Choroid plexus epithelial cell (primary cell): ENCODE measurements at regions not wholly inside any gene's neighbourhood (a gene's known extent, or its start where the extent isn't known, plus 50 kb on each side); places are given as distances from the start of the nearest gene placed in this dataset.
A peak's percentile ranks its signal among the peaks of the same experiment; 100 is the strongest.

Source experiments
- DNase-seq: peaks from one replicate; pipeline ENCODE4 v3.0.0-alpha.2; 2010; ENCODE audit warnings: low read depth
- H3K4me3 ChIP-seq: 2 replicates; pipeline ENCODE4 v1.5.1; 2011; ENCODE audit warnings: low read depth, mild to moderate bottlenecking, control low read depth, low read length, moderate library complexity
- TF ChIP-seq, protein P1 (sequence below): conservative IDR thresholded peaks from 2 replicates; pipeline ENCODE4 v1.5.1; 2011; ENCODE audit warnings: low read depth, mild to moderate bottlenecking, control low read depth, inconsistent platforms, low read length, moderate library complexity

DNA sequence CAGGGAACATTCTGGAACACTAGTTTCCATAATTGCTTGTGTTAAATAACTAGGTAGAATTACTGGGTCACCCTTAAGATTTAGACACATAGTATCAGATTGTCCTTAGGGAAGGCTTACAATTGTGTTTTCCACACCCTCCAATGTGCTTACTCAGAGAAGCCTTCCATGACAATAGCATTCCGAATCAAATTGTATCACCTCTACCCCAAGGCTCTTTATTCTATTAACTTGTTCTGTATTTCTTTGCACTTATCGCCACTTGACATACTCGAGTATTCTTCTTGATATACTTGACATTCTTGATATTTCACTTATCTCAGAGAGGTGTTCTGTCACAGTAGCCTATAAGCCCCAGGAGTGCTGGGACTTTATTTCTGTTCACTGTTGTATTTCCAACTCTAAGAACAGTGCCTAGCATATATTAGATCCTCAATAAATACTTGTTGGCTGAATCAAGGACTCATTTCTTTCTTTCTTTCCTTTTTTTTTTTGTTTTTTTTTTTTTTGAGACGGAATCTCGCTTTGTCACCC lies 238.9 kb upstream of the PDZRN3 start:
- no peak overlapping the region for H3K4me3 ChIP-seq
- TF ChIP-seq, protein P1, sequence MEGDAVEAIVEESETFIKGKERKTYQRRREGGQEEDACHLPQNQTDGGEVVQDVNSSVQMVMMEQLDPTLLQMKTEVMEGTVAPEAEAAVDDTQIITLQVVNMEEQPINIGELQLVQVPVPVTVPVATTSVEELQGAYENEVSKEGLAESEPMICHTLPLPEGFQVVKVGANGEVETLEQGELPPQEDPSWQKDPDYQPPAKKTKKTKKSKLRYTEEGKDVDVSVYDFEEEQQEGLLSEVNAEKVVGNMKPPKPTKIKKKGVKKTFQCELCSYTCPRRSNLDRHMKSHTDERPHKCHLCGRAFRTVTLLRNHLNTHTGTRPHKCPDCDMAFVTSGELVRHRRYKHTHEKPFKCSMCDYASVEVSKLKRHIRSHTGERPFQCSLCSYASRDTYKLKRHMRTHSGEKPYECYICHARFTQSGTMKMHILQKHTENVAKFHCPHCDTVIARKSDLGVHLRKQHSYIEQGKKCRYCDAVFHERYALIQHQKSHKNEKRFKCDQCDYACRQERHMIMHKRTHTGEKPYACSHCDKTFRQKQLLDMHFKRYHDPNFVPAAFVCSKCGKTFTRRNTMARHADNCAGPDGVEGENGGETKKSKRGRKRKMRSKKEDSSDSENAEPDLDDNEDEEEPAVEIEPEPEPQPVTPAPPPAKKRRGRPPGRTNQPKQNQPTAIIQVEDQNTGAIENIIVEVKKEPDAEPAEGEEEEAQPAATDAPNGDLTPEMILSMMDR, result no peak
- DNase-seq, result no peak

DNA sequence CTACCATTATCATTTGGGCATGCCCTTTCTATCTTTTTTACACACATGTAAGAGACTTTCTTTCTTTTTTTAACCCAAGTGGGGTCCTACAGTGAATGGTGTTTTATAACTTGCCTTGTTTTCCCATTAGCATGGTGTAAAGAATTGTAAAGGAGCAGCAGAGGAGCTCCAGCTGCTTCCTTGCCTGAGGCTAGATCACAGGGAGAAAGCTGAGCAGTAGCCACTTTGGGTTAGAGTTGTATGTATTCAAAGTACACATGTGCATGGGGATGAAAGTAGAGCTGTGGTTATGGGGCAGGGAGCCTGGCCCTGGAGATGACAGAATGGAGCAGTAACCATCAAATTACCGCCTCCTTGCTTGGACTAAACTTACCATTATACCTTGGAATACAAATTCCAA lies 231.1 kb upstream of the PDZRN3 start:
- H3K4me3 ChIP-seq, result no peak overlapping the region
- TF ChIP-seq, protein P1, result no peak
- DNase-seq, result no peak

DNA sequence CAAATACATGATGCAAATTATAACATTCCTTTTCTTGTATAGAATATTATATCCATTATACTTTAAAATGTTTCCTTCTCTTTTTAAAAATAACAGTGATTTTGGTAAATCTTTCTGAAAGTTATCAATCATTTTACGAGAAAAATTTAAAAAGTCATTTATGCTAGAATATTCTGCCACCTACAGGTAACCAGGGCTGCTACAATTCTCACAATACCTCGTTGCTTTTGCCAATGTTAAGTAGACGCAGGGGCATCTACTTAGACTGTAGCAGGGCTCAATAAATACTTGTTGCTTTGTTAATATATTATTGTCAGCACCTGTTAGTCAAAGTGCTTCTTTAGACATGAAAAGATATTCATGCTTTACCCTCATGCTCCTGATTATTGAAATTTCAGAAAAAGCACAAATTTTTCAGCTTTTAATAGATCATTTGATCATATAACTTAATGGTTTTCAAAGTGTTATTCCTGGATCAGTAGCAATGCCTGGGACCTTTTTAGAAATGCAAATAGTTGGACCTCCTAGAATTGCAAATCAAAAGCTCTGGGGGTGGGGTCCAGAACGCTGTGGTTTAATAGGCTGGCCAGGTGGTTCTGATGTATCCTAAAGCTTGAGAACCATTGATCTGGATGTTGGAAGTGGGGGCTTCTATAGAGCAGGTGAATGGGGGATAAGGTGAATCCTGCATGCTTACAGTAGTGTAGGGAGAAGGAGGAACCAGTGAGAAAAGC lies 223.6 kb upstream of the PDZRN3 start:
- TF ChIP-seq, protein P1, result peak; percentile 75
- H3K4me3 ChIP-seq, result no peak overlapping the region
- peak; percentile 69 for DNase-seq

DNA sequence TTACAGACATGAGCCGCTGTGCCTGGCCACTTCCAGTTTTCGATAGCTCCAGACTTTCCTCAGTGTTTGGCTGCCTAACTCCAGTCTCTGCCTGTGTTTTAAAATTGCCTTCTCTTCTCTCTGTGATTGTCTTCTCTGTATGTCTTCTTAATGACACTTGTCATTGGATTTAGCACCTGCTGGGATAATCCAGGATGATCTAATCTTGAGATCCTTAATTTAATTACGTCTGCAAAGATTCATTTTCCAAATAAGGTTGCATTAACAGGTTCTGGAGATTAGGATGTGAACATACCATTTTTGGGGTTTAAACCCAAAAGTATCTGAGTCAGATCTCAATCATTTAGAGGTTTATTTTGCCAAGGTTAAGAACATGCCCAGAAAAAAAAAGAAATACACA lies 222.2 kb upstream of the PDZRN3 start:
- H3K4me3 ChIP-seq, result no peak overlapping the region
- TF ChIP-seq, protein P1, result no peak
- DNase-seq, result no peak

DNA sequence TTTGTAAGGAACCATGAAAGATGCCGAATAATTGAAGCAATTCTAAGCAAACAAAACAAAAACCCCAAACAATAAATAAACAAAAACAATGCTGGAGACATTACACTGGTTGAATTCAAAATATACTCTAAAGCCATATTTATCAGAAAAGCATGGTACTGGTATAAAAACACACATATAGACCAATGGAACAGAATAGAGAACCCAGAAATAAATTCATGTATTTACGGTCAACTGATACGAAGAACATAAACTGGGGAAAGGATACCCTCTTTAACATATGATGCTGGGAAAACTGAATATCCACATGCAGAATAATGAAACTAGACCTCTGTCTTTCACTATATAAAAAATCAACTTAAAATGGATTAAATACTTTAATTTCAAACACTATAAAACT lies 214.3 kb upstream of the PDZRN3 start:
- no peak for DNase-seq
- TF ChIP-seq, protein P1, result no peak
- no peak overlapping the region for H3K4me3 ChIP-seq

DNA sequence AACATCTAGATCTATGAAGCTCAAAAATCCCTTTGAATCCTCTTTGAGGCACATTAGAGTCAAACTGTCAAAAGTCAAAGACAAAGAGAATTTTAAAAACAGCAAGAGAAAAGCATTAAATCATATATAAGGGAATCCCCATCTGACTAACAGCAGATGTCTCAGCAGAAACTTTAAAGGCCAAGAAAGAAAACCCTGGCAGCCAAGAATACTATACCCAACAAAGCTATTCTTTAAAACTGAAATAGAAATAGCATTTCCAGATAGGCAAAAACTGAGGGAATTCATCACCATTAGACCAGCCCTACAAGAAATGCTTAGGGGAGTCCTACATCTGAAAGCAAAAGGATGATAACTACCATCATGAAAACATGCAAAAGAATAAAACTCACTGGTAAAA lies 211.2 kb upstream of the PDZRN3 start:
- H3K4me3 ChIP-seq, result no peak overlapping the region
- DNase-seq, result no peak
- TF ChIP-seq, protein P1, result no peak

DNA sequence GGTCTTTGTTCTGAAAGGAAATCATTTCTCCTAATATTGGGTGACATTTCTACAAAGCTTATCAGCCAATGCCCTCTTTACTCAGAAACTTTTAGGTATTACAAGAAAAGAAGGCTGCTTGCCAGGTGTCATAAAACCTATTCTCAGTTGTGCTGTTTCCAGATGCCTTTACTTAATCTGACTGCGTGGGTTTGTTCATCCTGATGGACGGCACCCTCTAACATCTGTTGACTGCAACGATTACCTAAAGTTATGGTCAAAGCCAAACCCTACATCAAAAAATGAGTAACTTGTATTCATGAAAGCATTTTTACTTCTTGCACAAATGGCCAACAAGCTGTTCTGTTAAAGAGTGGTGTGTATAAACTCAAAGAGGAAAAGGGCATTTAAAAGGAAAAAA lies 207.7 kb upstream of the PDZRN3 start:
- H3K4me3 ChIP-seq, result no peak overlapping the region
- no peak for DNase-seq
- TF ChIP-seq, protein P1, result no peak
